Brain microvascular endothelial cell (primary cell): ENCODE measurements at regions not wholly inside any gene's neighbourhood (a gene's known extent, or its start where the extent isn't known, plus 50 kb on each side); places are given as distances from the start of the nearest gene placed in this dataset.

Experiments
- DNase-seq: peaks from one replicate; pipeline ENCODE4 v3.0.0-alpha.2; 2020
- H3K27ac ChIP-seq: fragments of 250-450 bp; sonication (Bioruptor Pico); 2 replicates; pipeline ENCODE4 v1.5.1; 2020; ENCODE audit warnings: mild to moderate bottlenecking, moderate library complexity
- H3K27me3 ChIP-seq: fragments of 250-450 bp; sonication (Bioruptor Pico); replicated peaks from 2 replicates; pipeline ENCODE4 v1.5.1; 2020; ENCODE audit warnings: mild to moderate bottlenecking
- H3K36me3 ChIP-seq: fragments of 250-450 bp; sonication (Bioruptor Pico); replicated peaks from 2 replicates; pipeline ENCODE4 v1.5.1; 2020; ENCODE audit warnings: mild to moderate bottlenecking
- H3K4me3 ChIP-seq: 2 replicates; pipeline ENCODE4 v1.5.1; 2011; ENCODE audit warnings: low read depth, mild to moderate bottlenecking, control low read depth, low read length, moderate library complexity
- in situ Hi-C: cut with HindIII; loops from 2 replicates; pipeline ENCODE4 v1.10.0; 2017; ENCODE audit warnings: low sequenced_read_pairs, low pct_ligation_motif_present
- TF ChIP-seq, protein P1 (sequence below): IDR thresholded peaks from 2 replicates; pipeline ENCODE4 v1.5.1; 2011; ENCODE audit warnings: low read depth, mild to moderate bottlenecking, moderate library complexity, low read length, control low read depth, inconsistent platforms; ENCODE audit errors: missing control alignments

GRCh38 chr7:115740043-115740442, 290.5 kb downstream of the TFEC start:
- TF ChIP-seq, protein P1, sequence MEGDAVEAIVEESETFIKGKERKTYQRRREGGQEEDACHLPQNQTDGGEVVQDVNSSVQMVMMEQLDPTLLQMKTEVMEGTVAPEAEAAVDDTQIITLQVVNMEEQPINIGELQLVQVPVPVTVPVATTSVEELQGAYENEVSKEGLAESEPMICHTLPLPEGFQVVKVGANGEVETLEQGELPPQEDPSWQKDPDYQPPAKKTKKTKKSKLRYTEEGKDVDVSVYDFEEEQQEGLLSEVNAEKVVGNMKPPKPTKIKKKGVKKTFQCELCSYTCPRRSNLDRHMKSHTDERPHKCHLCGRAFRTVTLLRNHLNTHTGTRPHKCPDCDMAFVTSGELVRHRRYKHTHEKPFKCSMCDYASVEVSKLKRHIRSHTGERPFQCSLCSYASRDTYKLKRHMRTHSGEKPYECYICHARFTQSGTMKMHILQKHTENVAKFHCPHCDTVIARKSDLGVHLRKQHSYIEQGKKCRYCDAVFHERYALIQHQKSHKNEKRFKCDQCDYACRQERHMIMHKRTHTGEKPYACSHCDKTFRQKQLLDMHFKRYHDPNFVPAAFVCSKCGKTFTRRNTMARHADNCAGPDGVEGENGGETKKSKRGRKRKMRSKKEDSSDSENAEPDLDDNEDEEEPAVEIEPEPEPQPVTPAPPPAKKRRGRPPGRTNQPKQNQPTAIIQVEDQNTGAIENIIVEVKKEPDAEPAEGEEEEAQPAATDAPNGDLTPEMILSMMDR = no peak
- DNase-seq = no peak
- Histone ChIP-seq H3K27ac (no peak overlapping the region), H3K4me3 (no peak overlapping the region), H3K36me3 (no peaks in the 10 kb centered on the region), H3K27me3 (no peaks in the 10 kb centered on the region)
- in situ Hi-C loops = no loop called here

- in situ Hi-C loops = no loop called here
These were observed 295.9 kb downstream of the TFEC start for GRCh38 chr7:115734641-115735040.

GRCh38 chr7:115731796-115732471, 298.6 kb downstream of the TFEC start:
- Histone ChIP-seq H3K27ac (no peak overlapping the region), H3K36me3 (no peaks in the 10 kb centered on the region), H3K27me3 (no peaks in the 10 kb centered on the region), H3K4me3 (no peak overlapping the region)
- TF ChIP-seq, protein P1 = no peak
- no peak for DNase-seq
- in situ Hi-C loops = no loop called here

More at GRCh38 chr7:115734641-115735040, 295.9 kb downstream of the TFEC start:
- no peaks in the 10 kb centered on the region for H3K36me3 ChIP-seq
- DNase-seq = no peak
- TF ChIP-seq, protein P1 = no peak
- no peak overlapping the region for H3K27ac ChIP-seq
- H3K4me3 ChIP-seq = no peak overlapping the region
- no peaks in the 10 kb centered on the region for H3K27me3 ChIP-seq

GRCh38 chr7:115728518-115728917, 302.0 kb downstream of the TFEC start:
- DNase-seq = no peak
- TF ChIP-seq, protein P1 = no peak
- in situ Hi-C loops = no loop called here

GRCh38 chr7:115724400-115725056, 306.0 kb downstream of the TFEC start:
- no peak overlapping the region for H3K4me3 ChIP-seq
- no peaks in the 10 kb centered on the region for H3K36me3 ChIP-seq
- in situ Hi-C loops = no loop called here
- TF ChIP-seq, protein P1 = no peak
- no peaks in the 10 kb centered on the region for H3K27me3 ChIP-seq
- no peak for DNase-seq
- H3K27ac ChIP-seq = no peak overlapping the region

More at GRCh38 chr7:115728518-115728917, 302.0 kb downstream of the TFEC start:
- Histone ChIP-seq H3K36me3 (no peaks in the 10 kb centered on the region), H3K27ac (no peak overlapping the region), H3K4me3 (no peak overlapping the region), H3K27me3 (no peaks in the 10 kb centered on the region)
